ENCODE measurements at regions not wholly inside any gene's neighbourhood (a gene's known extent, or its start where the extent isn't known, plus 50 kb on each side); places are given as distances from the start of the nearest gene placed in this dataset.

DNA sequence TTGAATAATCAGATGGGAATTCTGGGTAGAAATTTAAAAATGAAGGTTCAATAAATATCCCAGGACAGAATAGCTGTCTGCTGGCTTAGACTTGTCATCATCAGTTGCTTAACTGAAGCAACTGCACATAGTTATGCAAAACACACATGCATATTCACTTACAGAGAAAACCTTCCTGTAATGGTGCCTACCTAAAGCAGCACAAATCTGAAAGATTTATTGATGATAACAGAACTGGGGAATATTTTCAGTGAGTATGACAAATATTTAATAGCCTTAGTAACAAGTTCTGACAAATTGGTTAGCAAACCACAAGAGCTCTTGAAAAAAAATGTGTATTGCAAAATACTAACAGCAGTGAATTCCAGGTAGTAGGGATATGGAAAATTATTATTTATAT, 606.8 kb upstream of the BOD1L1 start:
- Histone ChIP-seq H3K9me3 (ENCODE audit: control insufficient read depth, low read depth, low read length) (no peaks in the 10 kb centered on the region), H3K4me1 (ENCODE audit: insufficient read depth, low read length) (no peaks in the 10 kb centered on the region), H2BK20ac (ENCODE audit: low read depth, low read length, poor library complexity, severe bottlenecking) (no peak overlapping the region), H2BK12ac (ENCODE audit: insufficient read length, low read depth, low read length) (no peak overlapping the region), H4K5ac (ENCODE audit: insufficient read length, low read depth, low read length) (no peak overlapping the region), H3T11ph (ENCODE audit: low read length) (no peak overlapping the region), H3K4me2 (ENCODE audit: insufficient read depth, insufficient read length, low read length) (no peak overlapping the region), H3K23me2 (ENCODE audit: insufficient read length, low read depth, low read length, poor library complexity, severe bottlenecking) (no peaks in the 10 kb centered on the region), H3K27me3 (ENCODE audit: insufficient read depth, low read length) (no peaks in the 10 kb centered on the region; the same call in 1 of the 2 replicates), H4K91ac (ENCODE audit: insufficient read length, low read depth, low read length) (no peak overlapping the region), H3K79me2 (ENCODE audit: insufficient read depth, low read length) (no peaks in the 10 kb centered on the region), H3K14ac (ENCODE audit: insufficient read depth, low read length) (no peak overlapping the region), H2AFZ (ENCODE audit: low read length) (no peak overlapping the region), H4K20me1 (ENCODE audit: control insufficient read depth, insufficient read depth, insufficient read length) (no peaks in the 10 kb centered on the region), H2BK5ac (ENCODE audit: insufficient read length, low read length) (no peak overlapping the region), H3K79me1 (ENCODE audit: insufficient read depth, low read depth, low read length, poor library complexity, severe bottlenecking) (no peaks in the 10 kb centered on the region), H3K4ac (ENCODE audit: low read depth, low read length) (no peak overlapping the region), H2BK15ac (ENCODE audit: low read depth, low read length) (no peak overlapping the region), H2AK5ac (ENCODE audit: insufficient read length, low read length) (no peak overlapping the region), H3K18ac (ENCODE audit: insufficient read length, low read depth, low read length) (no peak overlapping the region), H4K8ac (replicated peaks; ENCODE audit: insufficient read length, low read depth, low read length) (no peak overlapping the region), H2BK120ac (ENCODE audit: low read depth, low read length, poor library complexity, severe bottlenecking) (no peak overlapping the region), H3K27ac (ENCODE audit: insufficient read length, low read depth, low read length) (no peak overlapping the region), H3K56ac (ENCODE audit: insufficient read length, low read depth, low read length) (no peak overlapping the region), H3K9ac (ENCODE audit: extremely low read depth, insufficient read length, low read length) (no peak overlapping the region), H3K23ac (ENCODE audit: insufficient read length, low read depth, low read length) (no peak overlapping the region)
- H3K27ac Mint-ChIP-seq = no peak overlapping the region
- DNase-seq = no peak
- peaks cover 11% of the 10 kb centered on the region for H3K27me3 Mint-ChIP-seq (ENCODE audit: low read depth)
- TF ChIP-seq, protein P1, sequence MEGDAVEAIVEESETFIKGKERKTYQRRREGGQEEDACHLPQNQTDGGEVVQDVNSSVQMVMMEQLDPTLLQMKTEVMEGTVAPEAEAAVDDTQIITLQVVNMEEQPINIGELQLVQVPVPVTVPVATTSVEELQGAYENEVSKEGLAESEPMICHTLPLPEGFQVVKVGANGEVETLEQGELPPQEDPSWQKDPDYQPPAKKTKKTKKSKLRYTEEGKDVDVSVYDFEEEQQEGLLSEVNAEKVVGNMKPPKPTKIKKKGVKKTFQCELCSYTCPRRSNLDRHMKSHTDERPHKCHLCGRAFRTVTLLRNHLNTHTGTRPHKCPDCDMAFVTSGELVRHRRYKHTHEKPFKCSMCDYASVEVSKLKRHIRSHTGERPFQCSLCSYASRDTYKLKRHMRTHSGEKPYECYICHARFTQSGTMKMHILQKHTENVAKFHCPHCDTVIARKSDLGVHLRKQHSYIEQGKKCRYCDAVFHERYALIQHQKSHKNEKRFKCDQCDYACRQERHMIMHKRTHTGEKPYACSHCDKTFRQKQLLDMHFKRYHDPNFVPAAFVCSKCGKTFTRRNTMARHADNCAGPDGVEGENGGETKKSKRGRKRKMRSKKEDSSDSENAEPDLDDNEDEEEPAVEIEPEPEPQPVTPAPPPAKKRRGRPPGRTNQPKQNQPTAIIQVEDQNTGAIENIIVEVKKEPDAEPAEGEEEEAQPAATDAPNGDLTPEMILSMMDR (conservative IDR thresholded peaks at IDR 0.05) = no peak
- no peaks in the 10 kb centered on the region for H3K4me1 Mint-ChIP-seq
- no peak overlapping the region for H3K4me3 Mint-ChIP-seq
- peaks cover under 1% of the 10 kb centered on the region in 2 experiments; a peak in 1 of 5 replicates for H3K9me3 Mint-ChIP-seq
- H3K36me3 Mint-ChIP-seq (ENCODE audit: insufficient read depth in 1 of 3, low read depth in 3 of 3) = no peaks in the 10 kb centered on the region

Data from H9 (cell line).